H1 (cell line): ENCODE measurements at regions not wholly inside any gene's neighbourhood (a gene's known extent, or its start where the extent isn't known, plus 50 kb on each side); places are given as distances from the start of the nearest gene placed in this dataset.

Source experiments
- CTCF ChIA-PET: fragments of 300-600 bp; sonication (Branson Sonifier 250); formaldehyde crosslinking; loops from one replicate; lab custom pipeline; 2021; ENCODE audit not compliant: partially characterized antibody; lab: Charles Lee
- POLR2A ChIA-PET: fragments of 300-600 bp; sonication (Branson Sonifier 250); formaldehyde crosslinking; loops from one replicate; lab custom pipeline; 2021; ENCODE audit warnings: inconsistent platforms; ENCODE audit not compliant: partially characterized antibody; lab: Charles Lee
- DNase-seq, 2 experiments: peaks; one replicate each; pipeline versions ENCODE4 v3.0.0 to v3.0.0-alpha.2; 2010 to 2022; ENCODE audit warnings: low spot score in 2 of 2, low read depth in 1 of 2, mixed read lengths in 1 of 2
- FAIRE-seq: peaks from 2 replicates; lab custom pipeline; 2011; peaks lifted over from hg19 to GRCh38; lab: Jason Lieb, UNC
- H2AFZ ChIP-seq: 2 replicates; pipeline ENCODE4 v1.8.1; 2012; ENCODE audit warnings: low read length, inconsistent platforms
- H2AK5ac ChIP-seq: 2 replicates; pipeline ENCODE4 v1.6.1; 2013; ENCODE audit warnings: low read depth, low read length
- H2BK120ac ChIP-seq: replicated peaks from 2 replicates; pipeline ENCODE3; 2013; ENCODE audit warnings: low read depth, low read length, inconsistent platforms
- H2BK12ac ChIP-seq: 2 replicates; pipeline ENCODE4 v1.6.1; 2013; ENCODE audit warnings: low read depth, low read length
- H2BK15ac ChIP-seq: 2 replicates; pipeline ENCODE4 v1.6.1; 2013; ENCODE audit warnings: low read length
- H2BK20ac ChIP-seq: 2 replicates; pipeline ENCODE4 v1.6.1; 2013; ENCODE audit warnings: low read length
- H2BK5ac ChIP-seq: 2 replicates; pipeline ENCODE4 v1.6.1; 2013; ENCODE audit warnings: low read depth, low read length
- H3K14ac ChIP-seq: 2 replicates; pipeline ENCODE4 v1.6.1; 2013; ENCODE audit warnings: inconsistent platforms; ENCODE audit not compliant: insufficient read length
- H3K18ac ChIP-seq: 2 replicates; pipeline ENCODE4 v1.6.1; 2013; ENCODE audit warnings: low read length; ENCODE audit errors: extremely low read depth
- H3K23ac ChIP-seq: 2 replicates; pipeline ENCODE4 v1.6.1; 2013; ENCODE audit warnings: inconsistent platforms; ENCODE audit not compliant: insufficient read length
- H3K23me2 ChIP-seq: 2 replicates; pipeline ENCODE4 v1.6.1; 2013; ENCODE audit warnings: low read depth, low read length
- H3K27ac ChIP-seq: 2 replicates; pipeline ENCODE4 v1.6.1; 2011; ENCODE audit warnings: low read depth, low read length, inconsistent platforms
- H3K27me3 ChIP-seq, 4 experiments: replicated peaks in 1 of 4; 1 replicate in 1 of 4; 2 replicates in 3 of 4; pipeline versions ENCODE4 v1.6.1 to v1.8.1; 2011 to 2013; ENCODE audit warnings: low read length in 3 of 4, mild to moderate bottlenecking in 3 of 4, inconsistent platforms in 2 of 4, mixed read lengths in 2 of 4, moderate library complexity in 1 of 4; ENCODE audit not compliant: control insufficient read depth in 3 of 4, insufficient read depth in 3 of 4; ENCODE audit errors: extremely low read depth in 1 of 4
- H3K36me3 ChIP-seq, 4 experiments: 2 replicates each; pipeline versions ENCODE4 v1.6.1 to v1.8.1; 2011 to 2013; ENCODE audit warnings: mild to moderate bottlenecking in 4 of 4, low read length in 3 of 4, moderate library complexity in 2 of 4, control low read depth in 1 of 4, inconsistent platforms in 1 of 4; ENCODE audit not compliant: insufficient read depth in 4 of 4, control insufficient read depth in 2 of 4
- H3K4ac ChIP-seq: replicated peaks from 2 replicates; pipeline ENCODE3; 2013; ENCODE audit warnings: low read length, low read depth, mixed read lengths, inconsistent platforms; ENCODE audit not compliant: insufficient read length
- H3K4me1 ChIP-seq, 4 experiments: replicated peaks in 1 of 4; 1 replicate in 1 of 4; 2 replicates in 3 of 4; pipeline versions ENCODE4 v1.6.1 to v1.8.1; 2011 to 2013; ENCODE audit warnings: low read length in 3 of 4, inconsistent platforms in 2 of 4, mixed read lengths in 1 of 4; ENCODE audit not compliant: insufficient read depth in 4 of 4, control insufficient read depth in 3 of 4
- H3K4me2 ChIP-seq, 2 experiments: 2 replicates each; pipeline versions ENCODE4 v1.6.1 to v1.8.1; 2011 to 2013; ENCODE audit warnings: low read depth in 2 of 2, low read length in 2 of 2, control low read depth in 1 of 2, inconsistent platforms in 1 of 2, mild to moderate bottlenecking in 1 of 2; ENCODE audit not compliant: insufficient read depth in 1 of 2
- H3K4me3 ChIP-seq, 4 experiments: fragments of 200-600, 300-600 bp in 1 of 4; sonication (generic), shearing (Covaris generic), sonication (Bioruptor Twin) in 1 of 4; 2 replicates each; pipeline versions ENCODE4 v1.5.1 to v1.8.1; 2011 to 2016; ENCODE audit warnings: low read length in 4 of 4, low read depth in 3 of 4, control low read depth in 2 of 4, inconsistent platforms in 2 of 4, mild to moderate bottlenecking in 2 of 4, mixed read lengths in 1 of 4, moderate library complexity in 1 of 4; ENCODE audit not compliant: insufficient read depth in 2 of 4; ENCODE audit errors: extremely low read depth in 1 of 4
- H3K56ac ChIP-seq: replicated peaks from 2 replicates; pipeline ENCODE3; 2013; ENCODE audit warnings: low read depth, mild to moderate bottlenecking, mixed read lengths, low read length, inconsistent platforms; ENCODE audit not compliant: insufficient read length
- H3K79me1 ChIP-seq: 2 replicates; pipeline ENCODE4 v1.6.1; 2013; ENCODE audit warnings: low read depth, low read length, control low read depth
- H3K79me2 ChIP-seq, 2 experiments: 2 replicates each; pipeline versions ENCODE4 v1.6.1 to v1.8.1; 2012 to 2013; ENCODE audit warnings: low read length in 2 of 2, mild to moderate bottlenecking in 2 of 2, inconsistent platforms in 1 of 2; ENCODE audit not compliant: insufficient read depth in 2 of 2, control insufficient read depth in 1 of 2
- H3K9ac ChIP-seq, 4 experiments: replicated peaks in 1 of 4; 1 replicate in 1 of 4; 2 replicates in 3 of 4; pipeline versions ENCODE4 v1.6.1 to v1.8.1; 2011 to 2013; ENCODE audit warnings: low read depth in 3 of 4, low read length in 3 of 4, control low read depth in 2 of 4, mild to moderate bottlenecking in 2 of 4, moderate library complexity in 2 of 4, inconsistent platforms in 1 of 4; ENCODE audit errors: extremely low read depth in 1 of 4
- H3K9me3 ChIP-seq, 2 experiments: 2 replicates each; pipeline versions ENCODE4 v1.6.1 to v1.8.1; 2012 to 2013; ENCODE audit warnings: mild to moderate bottlenecking in 2 of 2, moderate library complexity in 2 of 2, control low read depth in 1 of 2, inconsistent platforms in 1 of 2, low read depth in 1 of 2, low read length in 1 of 2, mixed read lengths in 1 of 2; ENCODE audit not compliant: insufficient read depth in 2 of 2
- H4K20me1 ChIP-seq, 2 experiments: replicated peaks in 1 of 2; 2 replicates each; pipeline versions ENCODE3 to v1.8.1; 2011 to 2013; ENCODE audit warnings: inconsistent platforms in 2 of 2, low read length in 2 of 2, mild to moderate bottlenecking in 1 of 2; ENCODE audit not compliant: insufficient read depth in 2 of 2, control insufficient read depth in 1 of 2
- H4K5ac ChIP-seq: 2 replicates; pipeline ENCODE4 v1.6.1; 2013; ENCODE audit warnings: low read length, low read depth, mixed read lengths, inconsistent platforms; ENCODE audit not compliant: insufficient read length
- H4K8ac ChIP-seq: 2 replicates; pipeline ENCODE4 v1.8.0; 2013; ENCODE audit warnings: mild to moderate bottlenecking, moderate library complexity, low read length, inconsistent platforms; ENCODE audit not compliant: insufficient read depth; ENCODE audit errors: extremely low read depth
- H4K91ac ChIP-seq: replicated peaks from 2 replicates; pipeline ENCODE3; 2013; ENCODE audit warnings: low read length, mixed read lengths, inconsistent platforms; ENCODE audit not compliant: insufficient read length
- BCL11A ChIP-seq, 2 experiments: IDR thresholded peaks; one replicate each; pipeline ENCODE4 v1.6.1; 2011; ENCODE audit warnings: low read depth in 2 of 2, low read length in 2 of 2, mild to moderate bottlenecking in 2 of 2
- CEBPB ChIP-seq: IDR thresholded peaks from 2 replicates; pipeline ENCODE4 v1.6.1; 2012; ENCODE audit warnings: low read depth, low read length
- CHD1 ChIP-seq: IDR thresholded peaks from 2 replicates; pipeline ENCODE4 v1.6.1; 2012; ENCODE audit warnings: low read depth, low read length, improper control_type of control experiment
- CHD2 ChIP-seq: IDR thresholded peaks from 2 replicates; pipeline ENCODE4 v1.6.1; 2012; ENCODE audit warnings: low read length, improper control_type of control experiment
- KDM1A ChIP-seq: fragments of 200-600, 300-600 bp; sonication (generic); IDR thresholded peaks from 2 replicates; pipeline ENCODE4 v1.7.1; 2016; ENCODE audit warnings: mild to moderate bottlenecking, low read length, borderline replicate concordance
- NRF1 ChIP-seq: IDR thresholded peaks from 2 replicates; pipeline ENCODE4 v1.6.1; 2011; ENCODE audit warnings: mild to moderate bottlenecking, low read depth, low read length, improper control_type of control experiment
- RNF2 ChIP-seq: fragments of 200-900, 300-1000 bp; sonication (generic); IDR thresholded peaks from 2 replicates; pipeline ENCODE4 v1.7.1; 2016; ENCODE audit warnings: borderline replicate concordance, low read depth, mild to moderate bottlenecking, antibody characterized with exemption, low read length; ENCODE audit not compliant: poor library complexity, severe bottlenecking; ENCODE audit errors: missing control alignments
- SAP30 ChIP-seq: fragments of 300-600 bp; sonication (generic); IDR thresholded peaks from 2 replicates; pipeline ENCODE4 v1.7.1; 2012; ENCODE audit warnings: low read length, moderate library complexity, mild to moderate bottlenecking, inconsistent platforms; ENCODE audit not compliant: insufficient read depth, insufficient replicate concordance
- SIN3A ChIP-seq, 2 experiments: IDR thresholded peaks in 1 of 2; conservative IDR thresholded peaks in 1 of 2; 2 replicates each; pipeline ENCODE4 v1.6.1; 2011 to 2012; ENCODE audit warnings: low read length in 2 of 2, improper control_type of control experiment in 1 of 2, low read depth in 1 of 2, mild to moderate bottlenecking in 1 of 2
- SIX5 ChIP-seq: IDR thresholded peaks from 2 replicates; pipeline ENCODE4 v1.6.1; 2011; ENCODE audit warnings: mild to moderate bottlenecking, low read depth, low read length
- SP2 ChIP-seq: IDR thresholded peaks from 2 replicates; pipeline ENCODE4 v1.6.1; 2012; ENCODE audit warnings: mild to moderate bottlenecking, low read length, inconsistent platforms
- YY1 ChIP-seq: IDR thresholded peaks from 2 replicates; pipeline ENCODE4 v1.6.1; 2011; ENCODE audit warnings: low read depth, mild to moderate bottlenecking, low read length
- ZNF274 ChIP-seq: IDR thresholded peaks from 2 replicates; pipeline ENCODE4 v1.7.0; 2012; ENCODE audit warnings: low read length, borderline replicate concordance; ENCODE audit errors: extremely low read depth
- WGBS, 2 experiments: shearing (Covaris generic) in 1 of 2; methylation state at CpG; one replicate each; pipeline versions ENCODE4 v1.1.6 to v1.1.7; 2013 to 2015; ENCODE audit warnings: low lambda C conversion rate in 2 of 2, mixed read lengths in 2 of 2, inconsistent platforms in 1 of 2, low coverage in 1 of 2, missing lambda C conversion rate in 1 of 2; ENCODE audit not compliant: insufficient replicate concordance in 2 of 2, insufficient coverage in 1 of 2, insufficient read length in 1 of 2; ENCODE audit errors: extremely low coverage in 1 of 2, missing lambda C conversion rate in 1 of 2; 5-methylcytosine and 5-hydroxymethylcytosine counted together
- TF ChIP-seq, protein P1 (sequence below): IDR thresholded peaks from 2 replicates; pipeline ENCODE4 v1.6.1; 2012; ENCODE audit warnings: inconsistent platforms

DNA sequence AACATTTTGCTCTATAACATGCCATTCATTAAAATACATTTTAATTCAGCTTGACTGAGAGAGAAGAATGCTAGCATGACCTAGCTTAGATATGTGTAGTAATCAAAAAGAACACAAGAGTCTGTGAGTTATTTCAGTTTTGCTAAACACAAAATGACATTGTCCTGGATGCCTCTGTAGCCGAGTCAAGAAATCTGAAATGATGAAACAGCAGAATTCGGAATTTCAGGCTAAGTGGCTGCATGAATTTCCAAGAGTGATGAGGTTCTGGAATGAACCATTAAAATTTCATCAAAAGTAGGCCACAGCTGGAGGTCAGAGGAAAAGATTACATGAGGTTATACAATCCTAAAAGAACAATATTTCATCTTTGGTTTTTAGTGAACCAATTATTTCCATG, 79.1 kb upstream of the CXADR start:
- no peaks in the 10 kb centered on the region; the same call in 1 of the 2 replicates for H3K23me2 ChIP-seq
- H3K18ac ChIP-seq, result no peak overlapping the region
- 86% methylated on average over 2 of the region's 2 CpGs; no CpG with 5 or more reads in 1 of the 2 experiments for WGBS, 2 experiments
- DNase-seq, result no peak
- no peaks in the 10 kb centered on the region for H3K27me3 ChIP-seq
- no peak overlapping the region for H3K27ac ChIP-seq
- H3K9me3 ChIP-seq, result no peaks in the 10 kb centered on the region
- no peaks in the 10 kb centered on the region for H4K20me1 ChIP-seq
- no peak overlapping the region for H3K9ac ChIP-seq
- H2BK120ac ChIP-seq, result no peak overlapping the region
- ChIA-PET CTCF (interaction anchor here (0.8 to 1.0 kb wide), 2 partner anchors 41 to 47 kb away, joined by 3 to 4 read pairs; no protein-coding TSS in a partner anchor), POLR2A (no interaction called here)
- TF ChIP-seq, protein P1, sequence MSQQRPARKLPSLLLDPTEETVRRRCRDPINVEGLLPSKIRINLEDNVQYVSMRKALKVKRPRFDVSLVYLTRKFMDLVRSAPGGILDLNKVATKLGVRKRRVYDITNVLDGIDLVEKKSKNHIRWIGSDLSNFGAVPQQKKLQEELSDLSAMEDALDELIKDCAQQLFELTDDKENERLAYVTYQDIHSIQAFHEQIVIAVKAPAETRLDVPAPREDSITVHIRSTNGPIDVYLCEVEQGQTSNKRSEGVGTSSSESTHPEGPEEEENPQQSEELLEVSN, result no peak
- no peak for TF ChIP-seq CHD2
- TF ChIP-seq CEBPB, result no peak
- TF ChIP-seq NRF1, result no peak
- TF ChIP-seq CHD1, result no peak
- TF ChIP-seq SAP30, result no peak
- no peak for TF ChIP-seq SIN3A (conservative IDR thresholded peaks at IDR 0.05 in 1 of 2, IDR thresholded peaks at IDR 0.05 in 1 of 2; ENCODE audit: low read depth in 1 of 2, low read length in 2 of 2)
- no peak for TF ChIP-seq YY1
- no peak for TF ChIP-seq BCL11A (IDR thresholded peaks at IDR 0.05; ENCODE audit: low read depth in 2 of 2, low read length in 2 of 2)
- TF ChIP-seq SIX5, result no peak
- no peak for TF ChIP-seq ZNF274
- TF ChIP-seq KDM1A, result no peak
- no peak for TF ChIP-seq RNF2
- TF ChIP-seq SP2, result no peak
- no peak overlapping the region for H2BK15ac ChIP-seq
- no peak overlapping the region for H2AK5ac ChIP-seq
- H3K56ac ChIP-seq, result no peak overlapping the region
- no peak overlapping the region for H2BK5ac ChIP-seq
- no peak for FAIRE-seq
- no peak overlapping the region for H3K4ac ChIP-seq
- no peak overlapping the region for H3K23ac ChIP-seq
- no peak overlapping the region for H2BK20ac ChIP-seq
- no peaks in the 10 kb centered on the region for H3K79me2 ChIP-seq
- no peak overlapping the region for H2BK12ac ChIP-seq
- no peak overlapping the region for H2AFZ ChIP-seq
- H3K4me3 ChIP-seq, result no peak overlapping the region
- H4K5ac ChIP-seq, result no peak overlapping the region
- H3K4me2 ChIP-seq, result no peak overlapping the region
- H4K91ac ChIP-seq, result no peak overlapping the region
- no peaks in the 10 kb centered on the region for H3K79me1 ChIP-seq
- H3K36me3 ChIP-seq, result no peaks in the 10 kb centered on the region
- H4K8ac ChIP-seq, result no peak overlapping the region
- peaks cover 0 to 12% (median 5%) of the 10 kb centered on the region in 4 experiments; a peak in 3 of 7 replicates for H3K4me1 ChIP-seq
- no peak overlapping the region for H3K14ac ChIP-seq
